IPS DF 6.9 (cell line): ENCODE measurements at regions not wholly inside any gene's neighbourhood (a gene's known extent, or its start where the extent isn't known, plus 50 kb on each side); places are given as distances from the start of the nearest gene placed in this dataset.

Source experiments
- DNase-seq: peaks from one replicate; pipeline ENCODE4 v3.0.0-alpha.2; 2013; ENCODE audit warnings: low read depth, low spot score
- H3K27ac ChIP-seq: one replicate; pipeline ENCODE4 v1.5.1; 2013; ENCODE audit warnings: low read length, control low read depth
- H3K27me3 ChIP-seq: 2 replicates; pipeline ENCODE4 v1.6.1; 2013; ENCODE audit warnings: mild to moderate bottlenecking, low read length; ENCODE audit not compliant: control insufficient read depth, insufficient read depth
- H3K36me3 ChIP-seq: 2 replicates; pipeline ENCODE4 v1.6.1; 2013; ENCODE audit warnings: low read length; ENCODE audit not compliant: control insufficient read depth, insufficient read depth
- H3K4me1 ChIP-seq: 2 replicates; pipeline ENCODE4 v1.6.1; 2013; ENCODE audit warnings: low read length; ENCODE audit not compliant: control insufficient read depth, insufficient read depth
- H3K4me3 ChIP-seq: 2 replicates; pipeline ENCODE4 v1.5.1; 2013; ENCODE audit warnings: mild to moderate bottlenecking, low read length
- H3K9me3 ChIP-seq: 2 replicates; pipeline ENCODE4 v1.6.1; 2013; ENCODE audit warnings: low read length, inconsistent platforms; ENCODE audit not compliant: control insufficient read depth, insufficient read depth
- WGBS: extraction: QIAGEN DNeasy Blood & Tissue Kit; methylation state at CpG from one replicate; pipeline ENCODE4 v1.1.7; 2013; ENCODE audit warnings: mixed read lengths, missing lambda C conversion rate; ENCODE audit not compliant: insufficient read length, insufficient coverage; 5-methylcytosine and 5-hydroxymethylcytosine counted together

GRCh38 chr10:88082391-88082790 lies 219.0 kb downstream of the PTEN start:
- no peak for DNase-seq
- no peaks in the 10 kb centered on the region for H3K4me1 ChIP-seq
- H3K27ac ChIP-seq, result no peak overlapping the region
- no CpG with 5 or more reads among the region's 3 CpGs for WGBS
- H3K9me3 ChIP-seq, result no peaks in the 10 kb centered on the region
- no peaks in the 10 kb centered on the region for H3K36me3 ChIP-seq
- H3K27me3 ChIP-seq, result no peaks in the 10 kb centered on the region
- no peak overlapping the region for H3K4me3 ChIP-seq

DNA sequence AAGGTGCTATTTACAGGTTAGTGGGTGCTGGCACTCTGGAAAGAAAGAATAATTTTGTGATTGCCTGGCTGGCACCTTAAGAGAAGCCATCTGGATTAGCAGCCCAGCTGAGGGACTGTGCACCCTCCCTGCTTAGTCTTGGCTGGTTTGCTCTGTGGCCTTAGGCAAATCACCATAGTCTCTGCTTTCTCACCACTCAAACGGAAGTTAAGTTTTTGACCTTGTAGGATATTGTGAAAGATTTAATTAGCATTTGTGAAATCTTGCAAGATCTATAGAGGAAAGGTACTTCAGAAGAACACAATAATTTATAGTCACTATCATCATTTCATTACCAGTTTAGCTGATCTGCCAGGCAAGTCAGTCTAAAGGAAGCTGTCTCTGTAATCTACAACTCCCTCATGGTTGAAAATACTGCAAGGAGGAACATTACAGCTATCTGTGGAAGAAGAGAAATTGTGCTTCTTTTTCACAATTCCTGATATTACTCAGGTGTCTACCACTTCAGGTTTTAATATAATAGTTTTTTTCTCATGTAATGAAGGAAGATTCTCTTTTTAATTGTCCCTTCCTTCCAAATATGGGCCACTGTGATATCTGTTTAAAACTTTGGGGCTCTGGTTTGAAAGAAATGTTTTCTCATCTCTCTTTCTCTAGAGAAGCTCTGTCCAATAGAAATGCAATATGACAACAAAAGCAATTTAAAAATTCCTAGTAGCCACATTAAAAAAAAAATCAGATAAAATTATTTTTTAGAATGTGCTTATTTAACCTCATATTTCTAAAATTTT lies 219.6 kb downstream of the PTEN start:
- H3K27me3 ChIP-seq, result no peaks in the 10 kb centered on the region
- DNase-seq, result no peak
- no peaks in the 10 kb centered on the region for H3K9me3 ChIP-seq
- no peak overlapping the region for H3K4me3 ChIP-seq
- no CpG with 5 or more reads among the region's 1 CpG for WGBS
- no peaks in the 10 kb centered on the region for H3K36me3 ChIP-seq
- no peak overlapping the region for H3K27ac ChIP-seq
- no peaks in the 10 kb centered on the region for H3K4me1 ChIP-seq

- H3K4me3 ChIP-seq, result no peak overlapping the region
- no peak for DNase-seq
- WGBS, result no CpG with 5 or more reads among the region's 7 CpGs
- no peaks in the 10 kb centered on the region for H3K36me3 ChIP-seq
- no peak overlapping the region for H3K27ac ChIP-seq
- no peaks in the 10 kb centered on the region for H3K27me3 ChIP-seq
- no peaks in the 10 kb centered on the region for H3K9me3 ChIP-seq
- no peaks in the 10 kb centered on the region for H3K4me1 ChIP-seq
These were observed 220.2 kb downstream of the PTEN start for GRCh38 chr10:88083597-88083989.

- Histone ChIP-seq H3K4me1 (no peaks in the 10 kb centered on the region), H3K27me3 (no peaks in the 10 kb centered on the region), H3K9me3 (no peaks in the 10 kb centered on the region), H3K27ac (no peak overlapping the region), H3K36me3 (no peaks in the 10 kb centered on the region), H3K4me3 (no peak overlapping the region)
- DNase-seq, result no peak
- no CpG with 5 or more reads among the region's 9 CpGs for WGBS
These were observed 222.9 kb downstream of the PTEN start for GRCh38 chr10:88086187-88086960.

DNA sequence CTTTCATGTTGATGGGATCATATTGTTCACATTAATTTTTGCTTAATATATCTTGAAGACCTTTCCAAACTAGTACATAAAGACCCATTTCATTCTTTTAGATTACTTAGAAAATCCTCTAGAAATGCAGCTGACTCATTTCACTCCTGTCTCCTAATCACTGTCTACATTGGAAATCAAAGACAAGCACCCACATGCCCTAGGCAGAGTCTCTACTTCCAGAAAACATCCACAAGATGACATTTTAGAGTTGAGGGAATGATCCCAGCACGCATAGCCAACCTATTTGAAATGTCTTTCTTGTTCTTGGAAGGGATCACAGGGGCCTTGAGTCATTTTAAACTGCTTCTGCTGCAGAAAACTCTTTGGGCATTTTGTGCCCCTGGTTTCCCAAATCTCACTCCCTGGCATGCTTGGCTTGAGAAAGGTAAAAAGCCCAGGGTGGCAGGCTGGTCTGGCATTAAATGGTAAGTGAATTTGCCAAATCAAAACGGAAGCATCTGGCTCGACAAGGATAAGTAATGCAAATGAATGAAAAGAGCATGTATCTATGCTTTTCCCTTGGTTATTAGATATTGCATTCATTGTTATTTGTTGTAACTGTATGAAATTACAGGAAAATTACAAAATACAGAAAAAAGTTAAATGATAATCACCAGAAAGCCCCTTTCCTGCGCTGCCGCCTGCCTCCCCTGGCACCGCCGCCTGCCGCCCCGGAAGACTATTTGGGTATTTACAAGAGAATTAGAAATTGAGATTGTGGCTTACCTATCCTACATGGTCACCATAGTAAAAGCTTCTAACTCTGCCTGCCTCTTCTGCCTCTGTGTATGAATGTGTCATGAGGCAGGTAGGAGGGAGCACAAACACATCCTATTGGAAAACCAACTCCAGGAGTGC lies 225.3 kb downstream of the PTEN start:
- Histone ChIP-seq H3K4me3 (no peak overlapping the region), H3K27me3 (no peaks in the 10 kb centered on the region), H3K27ac (no peak overlapping the region), H3K4me1 (no peaks in the 10 kb centered on the region), H3K36me3 (no peaks in the 10 kb centered on the region), H3K9me3 (no peaks in the 10 kb centered on the region)
- no peak for DNase-seq
- no CpG with 5 or more reads among the region's 9 CpGs for WGBS

GRCh38 chr10:88089498-88089897 lies 226.1 kb downstream of the PTEN start:
- no peak overlapping the region for H3K27ac ChIP-seq
- no peaks in the 10 kb centered on the region for H3K9me3 ChIP-seq
- no peaks in the 10 kb centered on the region for H3K36me3 ChIP-seq
- H3K4me1 ChIP-seq, result no peaks in the 10 kb centered on the region
- DNase-seq, result no peak
- H3K4me3 ChIP-seq, result no peak overlapping the region
- no peaks in the 10 kb centered on the region for H3K27me3 ChIP-seq

DNA sequence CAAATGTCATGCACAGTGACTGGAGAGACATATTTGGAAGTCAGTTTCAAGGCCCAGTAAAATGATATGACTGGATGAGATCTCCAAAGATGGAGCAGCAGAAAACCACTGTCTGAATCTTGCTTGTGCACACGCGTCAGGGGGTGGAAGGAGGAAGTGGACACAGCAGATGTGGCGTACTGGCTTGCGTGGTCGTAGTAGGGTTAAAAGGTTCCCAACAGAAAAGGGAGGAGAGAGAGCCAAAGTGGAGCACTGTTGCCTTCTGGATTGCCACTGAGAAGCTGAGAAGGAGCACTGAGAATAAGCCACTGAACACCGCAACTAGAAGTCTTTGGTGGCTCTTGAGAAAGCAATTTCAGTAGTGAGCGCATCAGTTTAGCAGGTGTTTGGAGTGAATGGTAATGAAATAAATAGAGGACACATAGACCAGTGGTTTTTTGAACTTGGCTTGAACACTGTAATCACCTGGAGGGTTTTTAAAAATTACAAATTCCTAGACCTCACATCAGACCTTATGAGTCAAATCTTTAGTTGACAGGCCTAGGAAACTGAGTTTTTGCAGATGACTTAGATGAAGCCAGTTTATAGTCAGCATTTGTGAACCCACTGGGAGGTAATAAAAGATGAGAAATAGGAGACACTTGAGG lies 227.3 kb downstream of the PTEN start:
- Histone ChIP-seq H3K4me1 (no peaks in the 10 kb centered on the region), H3K27me3 (no peaks in the 10 kb centered on the region)
- DNase-seq, result no peak

DNA sequence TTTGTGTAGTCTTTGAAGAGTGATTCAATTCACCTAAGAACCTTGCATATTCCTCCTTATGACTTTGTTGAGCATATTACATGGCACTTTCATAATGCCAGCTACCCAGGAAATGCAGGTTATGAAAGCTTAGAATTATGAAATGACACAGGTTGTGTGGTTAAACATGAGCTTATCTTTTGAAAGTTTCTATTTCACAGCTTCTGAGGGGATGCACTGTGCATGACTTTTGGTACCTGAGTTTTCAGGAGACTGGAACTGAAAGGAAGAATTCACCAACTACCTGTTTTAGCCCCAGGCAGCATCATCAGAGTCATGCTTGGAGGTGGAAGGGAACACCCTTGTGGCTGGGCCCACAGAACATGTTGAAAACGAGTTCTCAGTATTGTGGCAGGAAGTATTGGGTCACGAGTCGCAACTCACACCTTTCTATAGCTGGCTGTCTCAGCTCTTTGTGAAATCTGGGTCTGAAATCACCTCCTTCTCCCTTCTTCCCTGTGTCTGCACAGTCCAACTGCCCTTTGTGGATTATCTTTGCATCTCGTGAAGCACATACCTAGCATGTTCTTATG lies 228.2 kb downstream of the PTEN start:
- H3K4me1 ChIP-seq, result no peaks in the 10 kb centered on the region
- no peaks in the 10 kb centered on the region for H3K27me3 ChIP-seq
- no peaks in the 10 kb centered on the region for H3K9me3 ChIP-seq
- H3K4me3 ChIP-seq, result no peak overlapping the region
- H3K36me3 ChIP-seq, result no peaks in the 10 kb centered on the region
- no peak for DNase-seq
- no peak overlapping the region for H3K27ac ChIP-seq
- WGBS, result no CpG with 5 or more reads among the region's 4 CpGs

More for the DNA sequence above, 227.3 kb downstream of the PTEN start:
- Histone ChIP-seq H3K36me3 (no peaks in the 10 kb centered on the region), H3K27ac (no peak overlapping the region), H3K4me3 (no peak overlapping the region), H3K9me3 (no peaks in the 10 kb centered on the region)
- no CpG with 5 or more reads among the region's 7 CpGs for WGBS

GRCh38 chr10:88092265-88092664 lies 228.8 kb downstream of the PTEN start:
- no peaks in the 10 kb centered on the region for H3K4me1 ChIP-seq
- WGBS, result no CpG with 5 or more reads among the region's 4 CpGs

GRCh38 chr10:88092973-88093372 lies 229.5 kb downstream of the PTEN start:
- Histone ChIP-seq H3K27me3 (no peaks in the 10 kb centered on the region), H3K27ac (no peak overlapping the region), H3K4me1 (no peaks in the 10 kb centered on the region), H3K4me3 (no peak overlapping the region), H3K36me3 (no peaks in the 10 kb centered on the region), H3K9me3 (no peaks in the 10 kb centered on the region)
- DNase-seq, result no peak
- no CpG with 5 or more reads among the region's 5 CpGs for WGBS

More at GRCh38 chr10:88092265-88092664, 228.8 kb downstream of the PTEN start:
- Histone ChIP-seq H3K9me3 (no peaks in the 10 kb centered on the region), H3K4me3 (no peak overlapping the region), H3K27ac (no peak overlapping the region), H3K27me3 (no peaks in the 10 kb centered on the region), H3K36me3 (no peaks in the 10 kb centered on the region)
- no peak for DNase-seq
